ENCODE measurements at regions not wholly inside any gene's neighbourhood (a gene's known extent, or its start where the extent isn't known, plus 50 kb on each side); places are given as distances from the start of the nearest gene placed in this dataset.

DNA sequence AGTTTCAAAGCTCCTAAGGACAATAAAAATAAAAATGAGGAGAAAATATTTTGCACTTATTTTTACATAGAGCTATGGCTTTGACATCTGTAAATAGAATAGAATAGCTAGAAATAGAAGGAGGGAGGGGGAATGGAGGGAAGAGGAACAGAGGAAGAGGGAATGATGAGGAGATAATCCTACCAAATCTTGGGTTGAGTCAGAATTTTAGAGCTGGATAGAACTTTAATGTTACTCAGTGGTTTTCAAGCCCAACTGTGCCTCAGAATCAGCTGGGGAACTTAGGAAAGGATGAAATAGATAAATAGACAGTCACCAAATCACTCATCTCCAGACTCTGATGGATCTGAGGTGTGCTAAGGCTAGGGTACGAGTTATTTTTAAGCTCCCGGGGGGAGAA is 190.3 kb upstream of the FREM1 start:
- 42% methylated on average over 2 of the region's 2 CpGs; no CpG with 5 or more reads in 1 of the 2 experiments for WGBS, 2 experiments (ENCODE audit: extremely low coverage in 1 of 2, insufficient coverage in 1 of 2, insufficient read length in 1 of 2, insufficient replicate concordance in 2 of 2, low coverage in 1 of 2, low lambda C conversion rate in 2 of 2, missing lambda C conversion rate in 1 of 2)
- ChIA-PET CTCF (ENCODE audit: partially characterized antibody) (interaction anchor here (0.8 to 8.0 kb wide), 10 partner anchors 9 to 104 kb away, joined by 3 to 93 read pairs (median 4); no protein-coding TSS in a partner anchor), POLR2A (ENCODE audit: partially characterized antibody) (interaction anchor here (0.6 kb wide), 1 partner anchor 25 kb away, joined by 3 read pairs; no protein-coding TSS in a partner anchor)

More for the DNA sequence above, 190.3 kb upstream of the FREM1 start:
- no peak overlapping the region for H3K4ac ChIP-seq (replicated peaks; ENCODE audit: insufficient read length, low read depth, low read length)
- H3K56ac ChIP-seq (replicated peaks; ENCODE audit: insufficient read length, low read depth, low read length), result no peak overlapping the region
- H2BK15ac ChIP-seq (ENCODE audit: low read length), result no peak overlapping the region
- no peaks in the 10 kb centered on the region for H3K79me2 ChIP-seq (ENCODE audit: control insufficient read depth in 1 of 2, insufficient read depth in 2 of 2, low read length in 2 of 2)
- no peak overlapping the region for H2AK5ac ChIP-seq (ENCODE audit: low read depth, low read length)
- no peak overlapping the region for H3K4me3 ChIP-seq (ENCODE audit: extremely low read depth in 1 of 4, insufficient read depth in 2 of 4, low read depth in 3 of 4, low read length in 4 of 4)
- no peaks in the 10 kb centered on the region for H3K27me3 ChIP-seq (replicated peaks in 1 of 4; ENCODE audit: control insufficient read depth in 3 of 4, extremely low read depth in 1 of 4, insufficient read depth in 3 of 4, low read length in 3 of 4)
- H4K91ac ChIP-seq (replicated peaks; ENCODE audit: insufficient read length, low read length), result no peak overlapping the region
- H2AFZ ChIP-seq (ENCODE audit: low read length), result no peak overlapping the region
- H3K18ac ChIP-seq (ENCODE audit: extremely low read depth, low read length), result no peak overlapping the region
- H3K23me2 ChIP-seq (ENCODE audit: low read depth, low read length), result no peaks in the 10 kb centered on the region
- no peak overlapping the region for H3K23ac ChIP-seq (ENCODE audit: insufficient read length)
- no peaks in the 10 kb centered on the region for H3K4me1 ChIP-seq (replicated peaks in 1 of 4; ENCODE audit: control insufficient read depth in 3 of 4, insufficient read depth in 4 of 4, low read length in 3 of 4)
- no peak overlapping the region for H4K8ac ChIP-seq (ENCODE audit: extremely low read depth, insufficient read depth, low read length)
- DNase-seq (ENCODE audit: low read depth in 1 of 2, low spot score in 2 of 2), result no peak
- no peak overlapping the region for H3K4me2 ChIP-seq (ENCODE audit: insufficient read depth in 1 of 2, low read depth in 2 of 2, low read length in 2 of 2)
- H4K5ac ChIP-seq (ENCODE audit: insufficient read length, low read depth, low read length), result no peak overlapping the region
- no peak overlapping the region for H2BK120ac ChIP-seq (replicated peaks; ENCODE audit: low read depth, low read length)
- H4K20me1 ChIP-seq (replicated peaks in 1 of 2; ENCODE audit: control insufficient read depth in 1 of 2, insufficient read depth in 2 of 2, low read length in 2 of 2), result no peaks in the 10 kb centered on the region
- TF ChIP-seq, protein P1, sequence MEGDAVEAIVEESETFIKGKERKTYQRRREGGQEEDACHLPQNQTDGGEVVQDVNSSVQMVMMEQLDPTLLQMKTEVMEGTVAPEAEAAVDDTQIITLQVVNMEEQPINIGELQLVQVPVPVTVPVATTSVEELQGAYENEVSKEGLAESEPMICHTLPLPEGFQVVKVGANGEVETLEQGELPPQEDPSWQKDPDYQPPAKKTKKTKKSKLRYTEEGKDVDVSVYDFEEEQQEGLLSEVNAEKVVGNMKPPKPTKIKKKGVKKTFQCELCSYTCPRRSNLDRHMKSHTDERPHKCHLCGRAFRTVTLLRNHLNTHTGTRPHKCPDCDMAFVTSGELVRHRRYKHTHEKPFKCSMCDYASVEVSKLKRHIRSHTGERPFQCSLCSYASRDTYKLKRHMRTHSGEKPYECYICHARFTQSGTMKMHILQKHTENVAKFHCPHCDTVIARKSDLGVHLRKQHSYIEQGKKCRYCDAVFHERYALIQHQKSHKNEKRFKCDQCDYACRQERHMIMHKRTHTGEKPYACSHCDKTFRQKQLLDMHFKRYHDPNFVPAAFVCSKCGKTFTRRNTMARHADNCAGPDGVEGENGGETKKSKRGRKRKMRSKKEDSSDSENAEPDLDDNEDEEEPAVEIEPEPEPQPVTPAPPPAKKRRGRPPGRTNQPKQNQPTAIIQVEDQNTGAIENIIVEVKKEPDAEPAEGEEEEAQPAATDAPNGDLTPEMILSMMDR (IDR thresholded peaks at IDR 0.05; ENCODE audit: control extremely low read depth in 1 of 3, insufficient read depth in 1 of 3, low read depth in 1 of 3, low read length in 3 of 3), result no peak
- no peak for TF ChIP-seq CHD2 (IDR thresholded peaks at IDR 0.05; ENCODE audit: low read length)
- no peak for TF ChIP-seq KDM5A (IDR thresholded peaks at IDR 0.05; ENCODE audit: low read length)
- no peak overlapping the region for H2BK12ac ChIP-seq (ENCODE audit: low read depth, low read length)
- no peaks in the 10 kb centered on the region for H3K79me1 ChIP-seq (ENCODE audit: low read depth, low read length)
- no peak overlapping the region for H2BK20ac ChIP-seq (ENCODE audit: low read length)
- H3K36me3 ChIP-seq (ENCODE audit: control insufficient read depth in 2 of 4, insufficient read depth in 4 of 4, low read length in 3 of 4), result no peaks in the 10 kb centered on the region
- no peak for FAIRE-seq
- H3K27ac ChIP-seq (ENCODE audit: low read depth, low read length), result no peak overlapping the region
- H3K9me3 ChIP-seq (ENCODE audit: insufficient read depth in 2 of 2, low read depth in 1 of 2, low read length in 1 of 2), result no peaks in the 10 kb centered on the region
- no peak overlapping the region for H3K9ac ChIP-seq (replicated peaks in 1 of 4; ENCODE audit: extremely low read depth in 1 of 4, low read depth in 3 of 4, low read length in 3 of 4)
- no peak overlapping the region for H3K14ac ChIP-seq (ENCODE audit: insufficient read length)
- H2BK5ac ChIP-seq (ENCODE audit: low read depth, low read length), result no peak overlapping the region
